IPS-15b (cell line): ENCODE measurements at regions not wholly inside any gene's neighbourhood (a gene's known extent, or its start where the extent isn't known, plus 50 kb on each side); places are given as distances from the start of the nearest gene placed in this dataset.

Experiments used
- H3K27me3 ChIP-seq: one replicate; pipeline ENCODE4 v1.6.1; 2013; ENCODE audit warnings: low read length; ENCODE audit not compliant: control insufficient read depth, insufficient read depth
- H3K36me3 ChIP-seq: one replicate; pipeline ENCODE4 v1.6.1; 2013; ENCODE audit warnings: low read length; ENCODE audit not compliant: control insufficient read depth, insufficient read depth
- H3K4me1 ChIP-seq: one replicate; pipeline ENCODE4 v1.6.1; 2013; ENCODE audit warnings: mild to moderate bottlenecking, low read length; ENCODE audit not compliant: control insufficient read depth, insufficient read depth
- H3K4me3 ChIP-seq: one replicate; pipeline ENCODE4 v1.5.1; 2013; ENCODE audit warnings: low read depth, low read length
- H3K9ac ChIP-seq: one replicate; pipeline ENCODE4 v1.6.1; 2013; ENCODE audit warnings: low read depth, mild to moderate bottlenecking, low read length
- H3K9me3 ChIP-seq: one replicate; pipeline ENCODE4 v1.6.1; 2013; ENCODE audit warnings: mild to moderate bottlenecking, low read length; ENCODE audit not compliant: control insufficient read depth, insufficient read depth

DNA sequence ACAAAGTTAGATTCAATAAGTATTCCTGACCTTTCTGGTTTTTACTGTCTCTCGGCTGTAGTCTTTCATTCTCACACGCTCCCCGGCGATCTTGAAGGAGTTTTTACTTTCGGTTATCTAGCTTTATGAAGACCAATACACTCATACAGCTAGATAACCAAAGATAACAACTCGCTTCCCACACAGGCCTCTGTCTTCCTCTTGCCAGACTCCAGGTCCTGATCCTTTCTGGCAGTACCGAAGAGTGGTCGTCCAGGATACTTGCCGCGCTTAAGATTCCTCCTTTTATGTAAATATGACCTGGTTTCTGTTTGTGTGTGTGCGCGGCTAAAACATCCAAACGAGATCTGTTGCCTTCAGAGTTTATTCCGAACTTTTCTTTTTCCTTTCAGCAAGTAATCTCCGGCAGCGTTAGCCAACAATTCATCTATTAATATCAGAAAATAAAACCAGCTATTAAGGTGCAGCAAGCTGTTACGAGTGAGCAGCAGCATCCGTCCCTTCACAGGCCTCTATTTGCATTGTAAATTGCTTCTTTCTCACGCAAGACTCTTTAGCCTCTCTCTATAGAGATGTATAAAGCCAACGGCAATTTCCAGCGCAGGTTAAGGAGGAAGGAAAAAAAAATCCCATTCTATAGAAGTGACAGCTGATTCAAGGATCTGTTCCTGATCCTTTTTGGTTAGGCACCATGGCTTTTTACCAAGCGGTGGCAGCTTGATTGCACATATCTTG lies 216.1 kb downstream of the MEF2C start:
- Histone ChIP-seq H3K36me3 (no peaks in the 10 kb centered on the region), H3K9ac (no peak overlapping the region), H3K27me3 (peaks cover 74% of the 10 kb centered on the region), H3K4me3 (peak overlapping the region; percentile 52), H3K9me3 (no peaks in the 10 kb centered on the region), H3K4me1 (peaks cover 51% of the 10 kb centered on the region)

DNA sequence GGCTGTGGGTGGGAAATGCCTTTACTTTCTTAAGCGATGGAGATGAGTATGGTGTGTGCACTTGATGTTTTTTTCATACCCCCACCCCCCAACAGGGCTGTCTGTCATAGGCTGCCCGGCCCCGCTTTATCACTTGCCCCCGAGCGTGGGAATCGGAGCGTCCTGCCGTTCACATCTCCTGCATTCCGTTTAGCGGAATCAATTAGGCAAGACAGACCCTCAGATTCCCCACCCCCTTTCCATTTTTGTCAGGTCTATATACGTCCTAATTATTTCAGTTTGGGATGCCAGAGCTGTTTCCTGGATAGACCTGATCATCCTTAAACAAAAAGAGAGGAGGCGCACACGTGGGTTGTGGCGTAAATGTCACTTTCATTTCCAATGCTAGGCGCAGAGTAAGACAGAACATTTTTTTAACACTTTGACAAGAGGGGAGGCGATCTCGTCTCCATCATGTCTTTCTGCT lies 217.2 kb downstream of the MEF2C start:
- H3K9ac ChIP-seq, result no peak overlapping the region
- no peaks in the 10 kb centered on the region for H3K36me3 ChIP-seq
- H3K4me3 ChIP-seq, result peak overlapping the region; percentile 48
- H3K27me3 ChIP-seq, result peaks cover 78% of the 10 kb centered on the region
- no peaks in the 10 kb centered on the region for H3K9me3 ChIP-seq
- peaks cover 54% of the 10 kb centered on the region for H3K4me1 ChIP-seq

DNA sequence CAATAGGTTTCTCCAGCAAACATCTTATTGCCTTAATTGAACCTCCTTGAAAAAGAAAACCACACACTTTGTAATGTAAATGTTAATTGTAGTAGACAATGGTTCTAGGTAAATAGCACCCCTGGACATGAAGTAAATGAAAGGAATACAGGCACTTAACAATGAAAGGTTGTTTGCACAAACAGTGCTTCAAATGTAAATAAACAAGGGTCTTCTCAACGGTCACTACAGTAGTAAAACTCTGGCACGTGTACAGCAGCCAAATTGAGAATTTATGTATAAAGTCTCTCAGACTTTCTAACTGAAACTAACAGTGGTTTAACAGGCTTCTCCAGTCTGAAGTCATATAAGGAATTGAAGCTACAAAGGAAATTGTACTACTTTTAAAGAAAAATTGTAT lies 218.3 kb downstream of the MEF2C start:
- no peak overlapping the region for H3K4me3 ChIP-seq
- H3K9me3 ChIP-seq, result no peaks in the 10 kb centered on the region
- H3K4me1 ChIP-seq, result peaks cover 52% of the 10 kb centered on the region
- H3K27me3 ChIP-seq, result peaks cover 71% of the 10 kb centered on the region
- H3K9ac ChIP-seq, result no peak overlapping the region
- H3K36me3 ChIP-seq, result no peaks in the 10 kb centered on the region

DNA sequence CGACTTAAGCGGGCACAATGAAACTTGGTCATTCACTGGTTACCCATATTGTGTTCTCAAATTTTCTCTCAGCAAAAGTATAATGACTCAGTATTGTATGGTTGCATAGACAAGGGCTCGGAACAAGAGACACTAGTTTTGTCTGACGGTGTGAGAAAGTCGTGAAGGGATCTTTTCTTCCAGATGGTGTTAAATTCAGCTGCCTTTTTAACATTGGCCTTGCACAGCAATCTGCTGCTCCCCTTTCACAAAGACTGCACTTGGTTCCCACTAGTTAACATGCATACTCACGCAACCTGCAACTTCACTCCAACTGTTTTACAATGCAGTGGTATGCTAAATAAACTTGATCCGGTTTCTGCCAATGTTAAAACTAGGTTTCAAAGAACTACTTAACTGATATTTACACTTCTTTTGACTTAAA lies 219.2 kb downstream of the MEF2C start:
- Histone ChIP-seq H3K27me3 (peaks cover 66% of the 10 kb centered on the region), H3K4me3 (peak overlapping the region; percentile 5), H3K9ac (no peak overlapping the region), H3K36me3 (no peaks in the 10 kb centered on the region), H3K4me1 (peaks cover 52% of the 10 kb centered on the region), H3K9me3 (no peaks in the 10 kb centered on the region)

DNA sequence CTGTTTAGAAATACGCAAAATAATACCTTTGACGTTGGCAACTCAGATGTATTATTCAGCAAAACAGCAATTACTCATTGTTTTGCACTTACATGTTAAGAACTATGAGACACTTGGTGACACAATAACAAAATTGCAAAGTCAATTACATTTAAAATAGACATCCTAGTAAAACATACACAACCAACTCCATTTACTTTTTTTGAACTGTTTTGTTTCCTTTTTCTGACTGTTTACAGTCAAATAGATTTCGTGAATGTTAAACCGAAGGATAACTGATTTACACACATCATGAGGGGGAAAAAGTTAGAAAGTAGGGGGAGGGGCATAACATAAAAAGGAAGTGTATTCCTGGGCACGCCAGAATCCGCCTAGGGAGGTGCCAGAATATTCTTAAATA lies 220.1 kb downstream of the MEF2C start:
- Histone ChIP-seq H3K9me3 (no peaks in the 10 kb centered on the region), H3K4me1 (peaks cover 45% of the 10 kb centered on the region), H3K27me3 (peaks cover 66% of the 10 kb centered on the region), H3K36me3 (no peaks in the 10 kb centered on the region), H3K9ac (no peak overlapping the region), H3K4me3 (no peak overlapping the region)

DNA sequence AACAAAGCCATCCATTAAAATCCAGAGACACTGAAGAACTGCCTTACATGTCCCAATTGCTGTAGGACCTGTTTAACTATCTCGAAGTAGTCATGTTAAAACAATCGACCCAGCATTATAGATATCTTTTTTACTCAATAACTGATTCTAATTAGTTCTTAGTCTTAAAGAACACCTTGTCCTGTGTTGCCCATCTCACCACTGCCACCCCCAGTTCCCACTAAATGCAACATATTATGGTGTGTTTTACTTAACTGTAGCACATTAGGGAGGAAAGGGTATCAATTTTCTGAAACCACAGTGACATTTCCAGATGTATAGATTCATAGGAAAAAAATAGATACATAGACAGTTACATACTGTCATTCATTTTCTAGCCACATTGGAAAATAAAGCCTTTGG lies 221.2 kb downstream of the MEF2C start:
- H3K9ac ChIP-seq, result no peak overlapping the region

DNA sequence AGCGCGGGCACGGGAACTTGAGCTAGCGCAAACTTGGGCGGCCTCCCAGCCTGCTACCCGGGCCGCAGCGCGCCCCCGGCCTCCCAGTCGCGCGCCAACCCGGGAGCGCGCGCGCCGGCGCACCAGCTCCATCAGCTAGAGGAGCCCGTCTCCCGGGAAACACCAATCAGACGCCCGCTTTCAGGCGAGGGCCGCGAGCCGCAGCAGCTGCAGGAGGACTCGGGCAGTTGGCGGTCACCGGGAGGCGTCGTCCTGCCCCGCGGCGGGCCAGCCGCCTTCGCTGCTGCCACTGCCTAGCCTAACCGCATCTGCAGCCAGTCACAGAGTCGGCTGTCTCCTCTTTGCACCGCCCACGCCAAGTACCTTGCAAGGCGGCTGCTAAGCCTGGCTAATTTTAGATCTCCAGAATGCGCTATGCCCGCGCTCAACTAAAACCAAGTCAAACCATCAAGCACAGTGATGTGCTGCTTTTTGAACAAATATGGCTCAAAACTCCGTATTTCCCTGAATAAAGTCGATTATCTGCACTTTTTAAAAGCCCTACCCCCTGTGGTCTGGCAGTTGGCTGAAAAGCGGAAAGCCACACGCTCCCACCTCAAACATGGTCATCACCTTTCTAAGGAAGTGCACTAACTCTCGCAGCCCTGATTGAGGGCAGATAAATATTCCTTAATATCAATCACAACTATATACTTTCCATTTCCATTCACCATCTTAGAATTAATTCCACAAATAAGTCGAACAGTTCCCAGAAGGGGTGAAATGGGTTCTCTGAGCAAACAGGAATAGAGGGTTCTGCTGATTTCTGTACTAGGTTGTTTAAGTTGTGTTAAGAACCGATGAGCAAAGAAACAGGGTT lies 221.8 kb downstream of the MEF2C start:
- Histone ChIP-seq H3K4me3 (peak overlapping the region; percentile 57), H3K4me1 (peaks cover 37% of the 10 kb centered on the region), H3K36me3 (no peaks in the 10 kb centered on the region), H3K9ac (no peak overlapping the region), H3K9me3 (no peaks in the 10 kb centered on the region), H3K27me3 (peaks cover 62% of the 10 kb centered on the region)

More for the DNA sequence above, 221.2 kb downstream of the MEF2C start:
- peaks cover 43% of the 10 kb centered on the region for H3K4me1 ChIP-seq
- H3K27me3 ChIP-seq, result peaks cover 66% of the 10 kb centered on the region
- H3K9me3 ChIP-seq, result no peaks in the 10 kb centered on the region
- H3K36me3 ChIP-seq, result no peaks in the 10 kb centered on the region
- peak overlapping the region; percentile 56 for H3K4me3 ChIP-seq

DNA sequence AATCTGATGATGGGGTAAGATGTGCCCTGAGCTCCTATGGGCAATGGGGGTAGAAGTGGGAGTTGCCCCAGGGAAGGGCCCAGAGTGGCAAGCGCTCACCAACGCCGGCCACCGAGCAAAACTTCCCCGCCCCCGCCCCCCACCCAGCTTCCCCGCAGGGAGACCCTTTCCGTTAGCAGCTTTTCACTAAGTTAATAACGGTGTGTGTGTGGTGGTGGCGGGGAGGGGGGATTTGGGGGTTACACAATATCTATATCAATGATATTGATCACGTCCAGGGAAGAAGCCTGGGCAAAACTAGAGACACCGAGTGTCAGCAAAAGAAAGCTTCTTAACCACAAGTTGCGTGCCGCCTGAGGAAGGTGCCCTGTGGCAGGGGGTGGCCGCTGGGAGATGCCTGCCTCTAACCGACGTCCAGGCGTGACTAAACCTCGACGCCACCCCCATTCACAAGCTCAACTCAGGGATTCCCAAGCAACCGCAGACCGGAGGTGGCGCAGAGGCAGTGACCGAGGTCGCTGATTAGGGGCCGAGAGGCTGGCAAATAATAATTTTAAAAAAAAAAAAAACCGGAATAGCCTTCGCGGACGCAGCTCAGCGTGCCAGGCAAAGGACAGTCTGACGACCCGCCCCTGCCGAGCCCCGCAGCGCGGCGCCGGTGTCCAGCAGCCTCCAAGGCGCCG lies 222.6 kb downstream of the MEF2C start:
- Histone ChIP-seq H3K9ac (no peak overlapping the region), H3K4me1 (peaks cover 31% of the 10 kb centered on the region)

DNA sequence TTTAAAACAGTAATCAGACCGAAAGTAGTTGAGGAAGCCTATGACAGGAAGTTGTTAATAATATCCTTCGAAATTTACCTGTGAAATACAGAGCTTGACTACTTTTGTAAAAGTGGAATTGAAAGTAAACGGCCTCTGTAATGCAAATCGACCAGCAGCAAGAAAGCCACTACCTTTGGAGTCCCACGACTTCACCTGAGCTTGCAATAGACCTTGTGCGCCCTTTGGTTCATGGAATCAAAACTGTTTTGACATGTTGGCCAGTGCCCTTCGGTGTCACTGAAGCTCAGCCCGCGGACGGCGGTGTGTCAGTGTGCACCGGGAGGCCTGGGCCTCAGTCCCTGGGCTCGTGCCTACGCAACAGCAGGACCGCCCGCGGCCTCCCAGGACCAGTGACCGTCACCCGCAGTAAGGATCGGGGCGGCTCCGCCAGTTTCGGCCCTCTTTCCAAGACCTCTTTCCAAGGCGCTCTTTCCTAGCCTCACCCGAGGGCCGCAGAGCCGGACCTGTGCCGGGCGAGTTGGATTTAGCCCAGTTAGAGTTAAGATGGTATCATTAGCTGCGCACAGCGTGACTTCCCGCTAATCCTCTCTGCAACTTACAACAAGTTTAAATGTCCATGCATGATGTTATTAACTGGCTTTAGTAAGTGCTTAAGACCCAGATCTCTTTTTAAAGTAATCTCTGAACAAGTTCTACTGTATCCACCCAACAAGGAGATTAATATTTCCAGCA lies 223.3 kb downstream of the MEF2C start:
- H3K4me3 ChIP-seq, result peak overlapping the region; percentile 57
- no peaks in the 10 kb centered on the region for H3K9me3 ChIP-seq
- peaks cover 47% of the 10 kb centered on the region for H3K27me3 ChIP-seq
- no peaks in the 10 kb centered on the region for H3K36me3 ChIP-seq
- peaks cover 24% of the 10 kb centered on the region for H3K4me1 ChIP-seq
- no peak overlapping the region for H3K9ac ChIP-seq

More for the DNA sequence above, 222.6 kb downstream of the MEF2C start:
- no peaks in the 10 kb centered on the region for H3K36me3 ChIP-seq
- H3K9me3 ChIP-seq, result no peaks in the 10 kb centered on the region
- peaks cover 54% of the 10 kb centered on the region for H3K27me3 ChIP-seq
- peak overlapping the region; percentile 57 for H3K4me3 ChIP-seq

DNA sequence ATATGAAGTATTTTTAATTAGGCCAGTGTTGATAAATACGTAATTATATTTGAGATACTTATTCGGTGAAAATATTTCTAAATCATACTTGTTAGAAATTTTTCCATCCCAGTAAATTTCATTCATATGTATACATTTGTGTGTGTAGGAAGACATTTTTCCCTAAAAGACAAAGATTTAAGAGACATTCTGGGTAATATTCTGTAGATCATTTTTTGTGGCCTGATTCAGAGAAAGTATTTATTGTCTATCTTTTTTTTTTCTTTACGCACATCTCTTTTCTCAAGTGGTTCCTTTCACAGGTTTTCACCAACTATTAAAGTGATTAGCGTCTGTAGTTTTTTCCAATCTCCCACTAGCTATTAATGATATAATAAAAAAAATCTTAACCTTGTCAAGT lies 224.1 kb downstream of the MEF2C start:
- H3K27me3 ChIP-seq, result peaks cover 42% of the 10 kb centered on the region
- H3K4me1 ChIP-seq, result peaks cover 19% of the 10 kb centered on the region
- no peaks in the 10 kb centered on the region for H3K36me3 ChIP-seq
- no peak overlapping the region for H3K9ac ChIP-seq
- H3K4me3 ChIP-seq, result no peak overlapping the region
- no peaks in the 10 kb centered on the region for H3K9me3 ChIP-seq
